Nephron (organoid): ENCODE measurements at regions not wholly inside any gene's neighbourhood (a gene's known extent, or its start where the extent isn't known, plus 50 kb on each side); places are given as distances from the start of the nearest gene placed in this dataset.

Experiments used
- H3K27ac Mint-ChIP-seq, 3 experiments: 2 replicates each; pipeline ENCODE4 v1.8.0; 2020; ENCODE audit warnings: mixed read lengths in 3 of 3, mild to moderate bottlenecking in 2 of 3, moderate library complexity in 1 of 3
- H3K27me3 Mint-ChIP-seq: 2 replicates; pipeline ENCODE4 v1.8.0; 2021; ENCODE audit warnings: low read depth, mild to moderate bottlenecking, moderate library complexity, mixed read lengths
- H3K36me3 Mint-ChIP-seq: 2 replicates; pipeline ENCODE4 v1.8.0; 2020; ENCODE audit warnings: low read depth, mixed read lengths
- H3K4me1 Mint-ChIP-seq: 2 replicates; pipeline ENCODE4 v1.8.0; 2020; ENCODE audit warnings: mixed read lengths
- H3K4me3 Mint-ChIP-seq, 3 experiments: 2 replicates each; pipeline ENCODE4 v1.8.0; 2020; ENCODE audit warnings: mild to moderate bottlenecking in 3 of 3, mixed read lengths in 3 of 3, moderate library complexity in 2 of 3
- H3K9me3 Mint-ChIP-seq: 2 replicates; pipeline ENCODE4 v1.8.0; 2020; ENCODE audit warnings: mixed read lengths
- CTCF ChIP-seq, 3 experiments: fragments of 200-600 bp; sonication (generic); IDR thresholded peaks; one replicate each; pipeline ENCODE4 v1.5.0; 2021; ENCODE audit warnings: antibody characterized with exemption in 3 of 3; ENCODE audit not compliant: unreplicated experiment in 3 of 3

GRCh38 chr14:49527221-49527620 lies 59.0 kb downstream of the RPS29 start:
- Mint-ChIP-seq H3K27ac (no peak overlapping the region), H3K4me3 (no peak overlapping the region), H3K9me3 (peaks cover 13% of the 10 kb centered on the region), H3K27me3 (peaks cover 3% of the 10 kb centered on the region), H3K4me1 (no peaks in the 10 kb centered on the region), H3K36me3 (peaks cover 7% of the 10 kb centered on the region)
- TF ChIP-seq CTCF (IDR thresholded peaks at IDR 0.05; ENCODE audit: unreplicated experiment in 3 of 3) = no peak

- Mint-ChIP-seq H3K27me3 (peaks cover 3% of the 10 kb centered on the region), H3K4me1 (no peaks in the 10 kb centered on the region), H3K9me3 (peaks cover 9% of the 10 kb centered on the region), H3K4me3 (no peak overlapping the region), H3K27ac (no peak overlapping the region), H3K36me3 (peaks cover 7% of the 10 kb centered on the region)
- TF ChIP-seq CTCF (IDR thresholded peaks at IDR 0.05; ENCODE audit: unreplicated experiment in 3 of 3) = no peak
Observed at GRCh38 chr14:49526101-49526500, 60.1 kb downstream of the RPS29 start.

- H3K36me3 Mint-ChIP-seq = no peaks in the 10 kb centered on the region
- no peak overlapping the region for H3K27ac Mint-ChIP-seq
- no peaks in the 10 kb centered on the region for H3K27me3 Mint-ChIP-seq
- peaks cover 6% of the 10 kb centered on the region for H3K4me1 Mint-ChIP-seq
- H3K4me3 Mint-ChIP-seq = no peak overlapping the region
- no peak for TF ChIP-seq CTCF (IDR thresholded peaks at IDR 0.05; ENCODE audit: unreplicated experiment in 3 of 3)
- peaks cover 3% of the 10 kb centered on the region for H3K9me3 Mint-ChIP-seq
Observed at GRCh38 chr14:49516286-49516685, 69.9 kb downstream of the RPS29 start.

- H3K27me3 Mint-ChIP-seq = no peaks in the 10 kb centered on the region
- no peak overlapping the region for H3K4me3 Mint-ChIP-seq
- no peak for TF ChIP-seq CTCF (IDR thresholded peaks at IDR 0.05; ENCODE audit: unreplicated experiment in 3 of 3)
- H3K27ac Mint-ChIP-seq = peak overlapping the region in 1 of 3 experiments; percentile 51
- no peaks in the 10 kb centered on the region for H3K36me3 Mint-ChIP-seq
- peaks cover 12% of the 10 kb centered on the region for H3K9me3 Mint-ChIP-seq
- peaks cover 6% of the 10 kb centered on the region for H3K4me1 Mint-ChIP-seq
Observed at GRCh38 chr14:49512571-49512970, 73.6 kb downstream of the RPS29 start.

GRCh38 chr14:49512147-49512551 lies 74.0 kb downstream of the RPS29 start:
- H3K4me1 Mint-ChIP-seq = peaks cover 6% of the 10 kb centered on the region
- H3K27me3 Mint-ChIP-seq = no peaks in the 10 kb centered on the region
- peak overlapping the region in 1 of 3 experiments; percentile 1 for H3K27ac Mint-ChIP-seq
- no peak for TF ChIP-seq CTCF (IDR thresholded peaks at IDR 0.05; ENCODE audit: unreplicated experiment in 3 of 3)
- no peak overlapping the region for H3K4me3 Mint-ChIP-seq
- peaks cover 12% of the 10 kb centered on the region for H3K9me3 Mint-ChIP-seq
- H3K36me3 Mint-ChIP-seq = no peaks in the 10 kb centered on the region

- H3K9me3 Mint-ChIP-seq = peaks cover 12% of the 10 kb centered on the region
- peaks cover 6% of the 10 kb centered on the region for H3K4me1 Mint-ChIP-seq
- TF ChIP-seq CTCF (IDR thresholded peaks at IDR 0.05; ENCODE audit: unreplicated experiment in 3 of 3) = no peak
- H3K4me3 Mint-ChIP-seq = no peak overlapping the region
- H3K36me3 Mint-ChIP-seq = no peaks in the 10 kb centered on the region
- no peak overlapping the region for H3K27ac Mint-ChIP-seq
- H3K27me3 Mint-ChIP-seq = no peaks in the 10 kb centered on the region
Observed at GRCh38 chr14:49508124-49508523, 78.1 kb downstream of the RPS29 start.
